K562 (cell line): ENCODE measurements at regions not wholly inside any gene's neighbourhood (a gene's known extent, or its start where the extent isn't known, plus 50 kb on each side); places are given as distances from the start of the nearest gene placed in this dataset.

Source experiments
- ATAC-seq: fragments of 200-7000 bp; cut with Tn5 transposase; 3 replicates; pipeline ENCODE4 v1.9.1; 2020; ENCODE audit warnings: moderate library complexity
- BruUV-seq: library from RNA; stranded (reverse); fragments of 400-500 nt; replicated peaks from 2 replicates; lab custom pipeline; 2021; lab: Mats Ljungman, UMichigan
- CTCF ChIA-PET: fragments of 300-600 bp; formaldehyde crosslinking; extraction: SDS; loops from one replicate; lab custom pipeline; 2021; ENCODE audit warnings: low intra/inter-chr PET ratio; lab: Yijun Ruan, JAX
- POLR2A ChIA-PET: fragments of 300-600, 350-650 bp; sonication (Branson Sonifier 250); formaldehyde crosslinking; extraction: SDS; loops from one replicate; lab custom pipeline; 2021; ENCODE audit warnings: antibody characterized with exemption, inconsistent platforms; lab: Yijun Ruan, JAX
- DNase-seq, 4 experiments: peaks; one replicate each; pipeline versions ENCODE4 v3.0.0 to v3.0.0-alpha.2; 2011 to 2018; ENCODE audit warnings: low spot score in 3 of 4, mixed read lengths in 3 of 4; ENCODE audit errors: extremely low read depth in 1 of 4
- FAIRE-seq: peaks from 2 replicates; lab custom pipeline; 2011; peaks lifted over from hg19 to GRCh38; lab: Jason Lieb, UNC
- H2AFZ ChIP-seq: 2 replicates; pipeline ENCODE4 v1.6.0; 2011; ENCODE audit warnings: low read depth, low read length, control low read depth, inconsistent platforms
- H3K27ac ChIP-seq: fragments of 200-600 bp; 3 replicates; pipeline ENCODE4 v1.8.0; 2011; ENCODE audit warnings: low read depth, mild to moderate bottlenecking, control low read depth, inconsistent platforms, low read length, moderate library complexity, mixed read lengths; ENCODE audit errors: extremely low read depth
- H3K27me3 ChIP-seq, 2 experiments: fragments of 300-600 bp in 1 of 2; 2 replicates in 1 of 2; 3 replicates in 1 of 2; pipeline versions ENCODE4 v1.6.0 to v1.8.0; 2011; ENCODE audit warnings: inconsistent platforms in 2 of 2, low read length in 2 of 2, mild to moderate bottlenecking in 1 of 2, mixed read lengths in 1 of 2, moderate library complexity in 1 of 2; ENCODE audit not compliant: control insufficient read depth in 2 of 2, insufficient read depth in 2 of 2
- H3K36me3 ChIP-seq: fragments of 300-600 bp; 3 replicates; pipeline ENCODE4 v1.8.0; 2011; ENCODE audit warnings: mild to moderate bottlenecking, low read length, inconsistent platforms; ENCODE audit not compliant: control insufficient read depth, insufficient read depth
- H3K4me1 ChIP-seq, 2 experiments: fragments of 200-600 bp in 1 of 2; replicated peaks in 1 of 2; 2 replicates in 1 of 2; 3 replicates in 1 of 2; pipeline versions ENCODE4 v1.5.1 to v1.8.0; 2011; ENCODE audit warnings: inconsistent platforms in 2 of 2, low read length in 2 of 2, mild to moderate bottlenecking in 1 of 2, mixed read lengths in 1 of 2, moderate library complexity in 1 of 2; ENCODE audit not compliant: control insufficient read depth in 2 of 2, insufficient read depth in 2 of 2
- H3K4me2 ChIP-seq: 2 replicates; pipeline ENCODE4 v1.6.1; 2011; ENCODE audit warnings: low read length, control low read depth, inconsistent platforms, mixed read lengths; ENCODE audit not compliant: insufficient read depth
- H3K4me3 ChIP-seq: fragments of 200-600 bp; sonication (generic), shearing (Covaris generic); 2 replicates; pipeline ENCODE4 v1.5.1; 2016; ENCODE audit warnings: control low read depth, inconsistent platforms
- H3K79me2 ChIP-seq: fragments of 200-600 bp; 3 replicates; pipeline ENCODE4 v1.8.0; 2011; ENCODE audit warnings: low read length, inconsistent platforms; ENCODE audit not compliant: control insufficient read depth, insufficient read depth
- H3K9ac ChIP-seq, 2 experiments: 2 replicates each; pipeline versions ENCODE4 v1.6.0 to v1.6.1; 2011; ENCODE audit warnings: low read depth in 2 of 2, low read length in 2 of 2, control low read depth in 1 of 2, inconsistent platforms in 1 of 2, mild to moderate bottlenecking in 1 of 2, mixed read lengths in 1 of 2; ENCODE audit not compliant: insufficient read depth in 1 of 2
- H3K9me1 ChIP-seq: one replicate; pipeline ENCODE4 v1.6.0; 2011; ENCODE audit warnings: inconsistent platforms, mild to moderate bottlenecking, low read length, moderate library complexity; ENCODE audit not compliant: control insufficient read depth, insufficient read depth
- H3K9me3 ChIP-seq: replicated peaks from 2 replicates; pipeline ENCODE4 v1.5.1; 2011; ENCODE audit warnings: low read depth, low read length, inconsistent platforms; ENCODE audit not compliant: control insufficient read depth, insufficient read depth
- H4K20me1 ChIP-seq: replicated peaks from 2 replicates; pipeline ENCODE4 v1.6.1; 2011; ENCODE audit warnings: low read length, inconsistent platforms, mixed read lengths; ENCODE audit not compliant: control insufficient read depth, insufficient read depth
- HEY1 ChIP-seq: fragments of 250-450 bp; sonication (Bioruptor Pico); IDR thresholded peaks from 2 replicates; pipeline ENCODE4 v1.5.0; 2020; ENCODE audit warnings: mild to moderate bottlenecking, moderate library complexity, borderline replicate concordance
- KHSRP ChIP-seq: fragments of 450-650 bp; IDR thresholded peaks from 2 replicates; pipeline ENCODE4 v1.6.1; 2017
- L3MBTL2 ChIP-seq: fragments of 450-650 bp; IDR thresholded peaks from 2 replicates; pipeline ENCODE4 v1.6.1; 2016; ENCODE audit warnings: mild to moderate bottlenecking, moderate library complexity
- NFYB ChIP-seq: IDR thresholded peaks from 2 replicates; pipeline ENCODE4 v1.6.1; 2011; ENCODE audit warnings: mild to moderate bottlenecking, moderate library complexity; ENCODE audit not compliant: insufficient read length; ENCODE audit errors: extremely low read depth
- SIN3A ChIP-seq, 2 experiments: fragments of 150-350 bp in 1 of 2; IDR thresholded peaks; 2 replicates each; pipeline ENCODE4 v1.6.1; 2011 to 2016; ENCODE audit warnings: borderline replicate concordance in 2 of 2, low read depth in 2 of 2, low read length in 2 of 2, mild to moderate bottlenecking in 2 of 2, moderate library complexity in 2 of 2; ENCODE audit not compliant: control insufficient read depth in 1 of 2
- ZNF124 ChIP-seq: sonication (generic); formaldehyde crosslinking; IDR thresholded peaks from 2 replicates; pipeline ENCODE4 v1.8.1; 2022; ENCODE audit warnings: missing genetic modification reagents
- ZNF263 ChIP-seq: sonication (generic); formaldehyde crosslinking; IDR thresholded peaks from 2 replicates; pipeline ENCODE4 v1.8.0; 2022; ENCODE audit warnings: mild to moderate bottlenecking, missing genetic modification reagents, borderline replicate concordance
- ZNF274 ChIP-seq: IDR thresholded peaks from 2 replicates; pipeline ENCODE4 v1.6.1; 2011; ENCODE audit warnings: low read depth, mild to moderate bottlenecking, low read length, moderate library complexity, borderline replicate concordance
- ZNF445 ChIP-seq: fragments of 250-450 bp; sonication (Bioruptor Pico); IDR thresholded peaks from 2 replicates; pipeline ENCODE4 v1.4.0; 2020; ENCODE audit warnings: low read depth, mild to moderate bottlenecking, moderate library complexity
- ZNF512 ChIP-seq: IDR thresholded peaks from 2 replicates; pipeline ENCODE4 v1.6.1; 2016; ENCODE audit warnings: missing genetic modification characterization, missing compliant biosample characterization
- ZNF830 ChIP-seq: fragments of 250-450 bp; sonication (Bioruptor Pico); IDR thresholded peaks from 2 replicates; pipeline ENCODE4 v1.5.0; 2021; ENCODE audit warnings: mild to moderate bottlenecking
- WGBS: fragments of 100-300 bp; shearing (Covaris generic); methylation state at CpG from one replicate; pipeline ENCODE4 v1.1.6; 2016; ENCODE audit warnings: low coverage, mixed read lengths; ENCODE audit not compliant: insufficient coverage; ENCODE audit errors: missing lambda C conversion rate; 5-methylcytosine and 5-hydroxymethylcytosine counted together
- in situ Hi-C: fragments of 300-500 bp; cut with MboI; formaldehyde crosslinking; loops from 4 replicates; pipeline ENCODE4 v1.15.0; 2018; ENCODE audit warnings: inconsistent platforms, mixed read lengths
- intact Hi-C: fragments of 100-400 bp; cut with micrococcal nuclease; formaldehyde crosslinking; loops from 2 replicates; pipeline ENCODE4 v1.14.2; 2022
- TF ChIP-seq, protein P1 (sequence below), 2 experiments: fragments of 250-450 bp in 1 of 2; fragments of 450-650 bp in 1 of 2; sonication (Bioruptor Pico) in 1 of 2; IDR thresholded peaks; 2 replicates each; pipeline versions ENCODE4 v1.6.1 to v1.8.0; 2016 to 2021; ENCODE audit warnings: mild to moderate bottlenecking in 2 of 2, moderate library complexity in 2 of 2, missing compliant biosample characterization in 1 of 2, missing genetic modification characterization in 1 of 2

GRCh38 chr2:33822964-33823363 is 223.9 kb upstream of the FAM98A start:
- ChIA-PET POLR2A (no interaction called here), CTCF (no interaction called here)
- no TSS peak for BruUV-seq
- TF ChIP-seq, protein P1, sequence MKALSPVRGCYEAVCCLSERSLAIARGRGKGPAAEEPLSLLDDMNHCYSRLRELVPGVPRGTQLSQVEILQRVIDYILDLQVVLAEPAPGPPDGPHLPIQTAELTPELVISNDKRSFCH (CRISPR knock-in tag; IDR thresholded peaks at IDR 0.05) = no peak
- TF ChIP-seq, protein P1 (tag; IDR thresholded peaks at IDR 0.05) = no peak
- TF ChIP-seq NFYB = no peak
- no peak for TF ChIP-seq SIN3A (IDR thresholded peaks at IDR 0.05; ENCODE audit: borderline replicate concordance in 2 of 2, control insufficient read depth in 1 of 2, low read depth in 2 of 2, low read length in 2 of 2)
- no peak for TF ChIP-seq ZNF263 (CRISPR knock-in tag)
- TF ChIP-seq ZNF512 = no peak
- no peak for TF ChIP-seq ZNF830
- TF ChIP-seq HEY1 (CRISPR knock-in tag) = no peak
- TF ChIP-seq ZNF274 = no peak
- no peak for TF ChIP-seq L3MBTL2
- TF ChIP-seq ZNF445 (CRISPR knock-in tag) = no peak
- TF ChIP-seq ZNF124 (CRISPR knock-in tag) = no peak
- no peak for TF ChIP-seq KHSRP
- intact Hi-C loops (no loop called here), in situ Hi-C loops (no loop called here)
- H3K9ac ChIP-seq = no peak overlapping the region
- no peak overlapping the region for H3K4me3 ChIP-seq
- no peaks in the 10 kb centered on the region for H4K20me1 ChIP-seq
- no peaks in the 10 kb centered on the region for H3K27me3 ChIP-seq
- FAIRE-seq = no peak
- H3K27ac ChIP-seq = no peak overlapping the region
- no peaks in the 10 kb centered on the region for H3K9me3 ChIP-seq
- H2AFZ ChIP-seq = no peak overlapping the region
- 0% methylated on average over 3 of the region's 3 CpGs for WGBS
- ATAC-seq = no peak
- H3K9me1 ChIP-seq = no peaks in the 10 kb centered on the region
- H3K4me2 ChIP-seq = no peak overlapping the region
- no peaks in the 10 kb centered on the region for H3K36me3 ChIP-seq
- H3K79me2 ChIP-seq = no peaks in the 10 kb centered on the region
- H3K4me1 ChIP-seq = no peaks in the 10 kb centered on the region
- no peak for DNase-seq
